Activated T-cell treated with anti-CD3 and anti-CD28 coated beads, Interleukin-2, amount 50 U/mL, for 4 hours (primary cell): ENCODE measurements at regions not wholly inside any gene's neighbourhood (a gene's known extent, or its start where the extent isn't known, plus 50 kb on each side); places are given as distances from the start of the nearest gene placed in this dataset.

Experiments
- ATAC-seq, 2 donors: fragments of 200-7000 bp; cut with Tn5 transposase; one replicate each; pipeline ENCODE4 v1.10.0; 2021
- DNase-seq: peaks from one replicate; pipeline ENCODE4 v3.0.0-alpha.2; 2020
- H3K27me3 Mint-ChIP-seq: one replicate; pipeline ENCODE4 v1.8.0; 2021; ENCODE audit warnings: low read depth, mixed read lengths
- H3K36me3 Mint-ChIP-seq: one replicate; pipeline ENCODE4 v1.8.0; 2022; ENCODE audit warnings: mixed read lengths; ENCODE audit not compliant: insufficient read depth
- H3K4me1 Mint-ChIP-seq: one replicate; pipeline ENCODE4 v1.8.0; 2021; ENCODE audit warnings: low read depth, mixed read lengths
- H3K4me3 Mint-ChIP-seq: one replicate; pipeline ENCODE4 v1.8.0; 2021; ENCODE audit warnings: mild to moderate bottlenecking, moderate library complexity, mixed read lengths
- H3K9me3 Mint-ChIP-seq: one replicate; pipeline ENCODE4 v1.8.0; 2021; ENCODE audit warnings: mixed read lengths

DNA sequence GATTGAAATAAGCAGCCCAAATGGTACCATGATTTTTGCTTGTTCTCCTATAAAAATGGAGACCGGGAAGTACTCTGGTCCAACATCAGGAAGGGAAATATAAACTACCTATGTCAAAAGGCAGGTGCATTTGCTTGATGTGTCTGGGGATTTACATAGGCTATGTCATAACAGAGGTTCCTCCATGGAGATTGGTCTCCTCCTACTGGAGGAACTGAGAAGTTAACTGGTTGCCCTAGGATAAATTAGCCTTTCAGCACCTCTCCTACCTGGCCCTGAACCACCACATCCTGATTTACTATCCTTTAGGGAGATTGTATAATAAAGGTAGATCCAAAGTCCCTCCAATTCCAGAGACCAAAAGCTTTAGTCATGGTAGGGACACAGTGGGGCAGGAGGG is 1109.3 kb upstream of the B3GALT2 start:
- peaks cover 41% of the 10 kb centered on the region for H3K4me1 Mint-ChIP-seq
- DNase-seq (no peak), ATAC-seq (peak; percentile 78 to 91)
- H3K9me3 Mint-ChIP-seq, result no peaks in the 10 kb centered on the region
- no peak overlapping the region for H3K4me3 Mint-ChIP-seq
- H3K27me3 Mint-ChIP-seq, result no peaks in the 10 kb centered on the region
- H3K36me3 Mint-ChIP-seq, result no peaks in the 10 kb centered on the region

GRCh38 chr1:194293851-194294405 is 1107.5 kb upstream of the B3GALT2 start:
- no peak for DNase-seq
- no peak for ATAC-seq
- Mint-ChIP-seq H3K36me3 (no peaks in the 10 kb centered on the region), H3K9me3 (no peaks in the 10 kb centered on the region), H3K27me3 (no peaks in the 10 kb centered on the region), H3K4me1 (peaks cover 53% of the 10 kb centered on the region), H3K4me3 (no peak overlapping the region)

DNA sequence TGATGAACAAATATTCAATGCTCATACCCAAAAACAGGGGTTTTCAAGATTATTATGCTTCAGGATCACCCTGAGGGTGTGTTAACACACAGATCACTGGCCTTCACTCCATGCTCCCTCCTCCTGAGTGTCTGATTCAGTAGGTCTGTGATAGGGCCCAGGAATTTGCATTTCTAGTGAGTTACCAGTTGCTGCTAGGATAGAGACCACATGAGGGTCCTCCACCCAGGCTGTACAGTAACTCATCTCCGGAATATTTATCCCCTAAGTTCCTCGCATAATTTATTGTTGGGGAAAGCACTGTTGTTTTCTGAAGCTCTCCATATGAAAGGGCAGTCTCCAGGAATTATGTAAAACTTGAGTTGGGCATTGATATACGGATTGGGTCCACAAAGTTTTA is 1106.6 kb upstream of the B3GALT2 start:
- Mint-ChIP-seq H3K27me3 (no peaks in the 10 kb centered on the region), H3K9me3 (no peaks in the 10 kb centered on the region), H3K4me1 (peaks cover 51% of the 10 kb centered on the region), H3K36me3 (no peaks in the 10 kb centered on the region), H3K4me3 (no peak overlapping the region)
- no peak for ATAC-seq
- no peak for DNase-seq

DNA sequence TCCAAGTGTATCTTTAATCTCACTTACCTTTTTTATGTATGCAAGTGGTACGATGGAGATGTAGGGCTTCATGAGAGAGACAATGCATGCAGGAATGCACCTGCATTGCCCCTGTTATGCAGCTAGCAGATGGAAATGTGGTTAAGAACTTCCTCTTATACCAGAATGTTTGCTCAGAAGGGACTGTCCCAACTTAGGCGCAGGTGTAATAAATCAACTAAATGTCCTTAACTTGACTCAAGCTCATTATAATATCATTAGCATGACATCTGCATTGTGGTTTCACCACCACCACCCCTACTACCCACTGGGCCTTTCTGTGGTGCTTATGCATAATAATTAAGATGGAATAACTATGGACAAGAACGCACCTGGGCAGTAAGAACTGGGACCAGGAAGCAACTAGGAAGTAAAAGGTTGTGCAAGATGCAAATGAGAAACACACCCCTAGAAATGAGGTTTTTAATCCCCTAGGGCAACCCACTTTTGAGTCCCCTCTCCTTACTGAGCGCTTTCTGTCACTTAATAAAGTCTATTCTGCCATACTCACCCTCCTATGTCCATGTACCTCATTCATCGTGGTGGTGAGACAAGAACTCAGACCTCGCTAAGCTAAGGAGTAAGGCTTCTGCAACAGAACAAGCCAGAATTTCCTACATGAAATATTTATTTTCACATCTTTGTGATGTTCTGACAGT is 1103.3 kb upstream of the B3GALT2 start:
- peak; percentile 21 for DNase-seq
- ATAC-seq, result peak; percentile 87 to 95
- peak overlapping the region; percentile 66 for H3K4me3 Mint-ChIP-seq
- peaks cover 37% of the 10 kb centered on the region for H3K4me1 Mint-ChIP-seq
- no peaks in the 10 kb centered on the region for H3K9me3 Mint-ChIP-seq
- no peaks in the 10 kb centered on the region for H3K27me3 Mint-ChIP-seq
- no peaks in the 10 kb centered on the region for H3K36me3 Mint-ChIP-seq

GRCh38 chr1:194288238-194288637 is 1101.8 kb upstream of the B3GALT2 start:
- peaks cover 34% of the 10 kb centered on the region for H3K4me1 Mint-ChIP-seq
- ATAC-seq (no peak), DNase-seq (no peak)
- H3K4me3 Mint-ChIP-seq, result peak overlapping the region; percentile 41
- H3K36me3 Mint-ChIP-seq, result peaks cover 1% of the 10 kb centered on the region
- H3K27me3 Mint-ChIP-seq, result no peaks in the 10 kb centered on the region
- peaks cover 4% of the 10 kb centered on the region for H3K9me3 Mint-ChIP-seq

- H3K4me3 Mint-ChIP-seq, result no peak overlapping the region
- DNase-seq, result no peak
- peaks cover 4% of the 10 kb centered on the region for H3K9me3 Mint-ChIP-seq
- H3K36me3 Mint-ChIP-seq, result peaks cover 8% of the 10 kb centered on the region
- H3K4me1 Mint-ChIP-seq, result peaks cover 15% of the 10 kb centered on the region
- no peak for ATAC-seq
- H3K27me3 Mint-ChIP-seq, result no peaks in the 10 kb centered on the region
These were observed 1095.0 kb upstream of the B3GALT2 start for GRCh38 chr1:194281376-194281775.

DNA sequence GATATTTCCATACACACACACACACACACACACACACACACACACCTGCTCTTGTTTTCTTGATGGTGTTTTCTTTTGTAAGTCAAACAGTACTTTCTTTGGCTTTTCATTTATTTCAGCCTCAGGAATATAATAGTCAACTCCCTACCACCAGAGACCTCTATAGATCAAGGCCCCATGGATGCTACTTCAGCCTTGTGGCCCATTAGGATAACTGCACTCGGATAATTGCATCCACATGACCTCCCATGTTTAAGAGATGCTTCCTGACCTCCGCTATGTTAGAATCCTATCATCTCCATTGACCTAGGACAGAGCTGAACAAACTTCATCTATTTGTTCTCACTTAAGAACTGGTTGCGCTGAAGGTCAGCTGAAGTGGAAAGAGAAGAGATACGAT is 1094.0 kb upstream of the B3GALT2 start:
- peaks cover 8% of the 10 kb centered on the region for H3K36me3 Mint-ChIP-seq

GRCh38 chr1:194279975-194280374 is 1093.6 kb upstream of the B3GALT2 start:
- Mint-ChIP-seq H3K4me3 (no peak overlapping the region), H3K36me3 (peaks cover 8% of the 10 kb centered on the region), H3K4me1 (peaks cover 10% of the 10 kb centered on the region), H3K27me3 (no peaks in the 10 kb centered on the region), H3K9me3 (peaks cover 4% of the 10 kb centered on the region)
- DNase-seq, result no peak
- ATAC-seq, result no peak

More for the DNA sequence above, 1094.0 kb upstream of the B3GALT2 start:
- peaks cover 10% of the 10 kb centered on the region for H3K4me1 Mint-ChIP-seq
- H3K27me3 Mint-ChIP-seq, result no peaks in the 10 kb centered on the region
- no peak overlapping the region for H3K4me3 Mint-ChIP-seq
- H3K9me3 Mint-ChIP-seq, result peaks cover 4% of the 10 kb centered on the region
- DNase-seq (no peak), ATAC-seq (no peak)

- DNase-seq (no peak), ATAC-seq (no peak)
- Mint-ChIP-seq H3K27me3 (no peaks in the 10 kb centered on the region), H3K9me3 (no peaks in the 10 kb centered on the region), H3K4me3 (no peak overlapping the region), H3K4me1 (peaks cover 8% of the 10 kb centered on the region), H3K36me3 (peaks cover 6% of the 10 kb centered on the region)
These were observed 1091.5 kb upstream of the B3GALT2 start for GRCh38 chr1:194277927-194278326.

DNA sequence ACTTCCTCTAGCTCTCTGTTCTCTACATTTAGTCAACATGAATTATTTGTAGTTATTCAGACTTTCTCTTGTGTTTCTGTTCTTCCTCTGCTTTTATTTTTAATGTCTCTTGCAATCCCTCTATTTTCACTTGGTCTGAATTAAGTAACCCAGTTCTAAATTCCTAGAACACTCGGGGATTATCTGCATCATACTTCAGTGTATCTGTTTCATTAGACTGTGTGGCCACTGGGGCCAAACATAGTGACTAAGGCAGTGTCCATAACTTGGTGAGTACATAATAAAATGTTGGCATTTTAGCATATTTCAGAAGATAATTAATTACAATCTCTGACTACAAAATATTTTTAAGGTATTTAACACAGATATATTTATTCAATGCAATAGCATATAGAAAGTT is 1087.2 kb upstream of the B3GALT2 start:
- Mint-ChIP-seq H3K4me1 (no peaks in the 10 kb centered on the region), H3K4me3 (no peak overlapping the region), H3K36me3 (peaks cover 5% of the 10 kb centered on the region), H3K27me3 (no peaks in the 10 kb centered on the region), H3K9me3 (no peaks in the 10 kb centered on the region)
- no peak for DNase-seq
- ATAC-seq, result no peak

- ATAC-seq, result no peak
- Mint-ChIP-seq H3K36me3 (peaks cover 1% of the 10 kb centered on the region), H3K9me3 (no peaks in the 10 kb centered on the region), H3K27me3 (no peaks in the 10 kb centered on the region), H3K4me1 (no peaks in the 10 kb centered on the region), H3K4me3 (no peak overlapping the region)
- DNase-seq, result no peak
These were observed 1082.4 kb upstream of the B3GALT2 start for GRCh38 chr1:194268839-194269238.

DNA sequence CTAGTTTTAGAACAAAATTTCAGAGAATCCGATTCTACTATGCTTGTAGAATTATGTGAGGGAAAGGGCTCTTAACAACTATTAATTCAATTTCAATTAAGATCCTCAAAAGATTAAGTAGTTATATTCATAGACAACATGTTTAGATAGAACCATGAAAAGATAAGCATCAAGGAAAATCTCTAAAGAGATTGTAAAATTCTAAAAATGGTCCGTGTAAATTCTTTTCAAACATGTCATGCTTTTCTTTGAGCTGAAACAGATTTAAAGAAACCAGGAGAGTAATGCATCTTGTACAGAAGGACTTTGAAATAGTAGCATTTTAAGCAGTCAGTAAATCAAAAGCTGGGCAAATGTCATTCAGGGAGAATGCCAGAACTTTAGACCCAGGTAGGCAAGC is 1080.6 kb upstream of the B3GALT2 start:
- no peak overlapping the region for H3K4me3 Mint-ChIP-seq
- DNase-seq (no peak), ATAC-seq (no peak)
- H3K36me3 Mint-ChIP-seq, result peaks cover 4% of the 10 kb centered on the region
- H3K27me3 Mint-ChIP-seq, result no peaks in the 10 kb centered on the region
- H3K9me3 Mint-ChIP-seq, result peaks cover 10% of the 10 kb centered on the region
- no peaks in the 10 kb centered on the region for H3K4me1 Mint-ChIP-seq

DNA sequence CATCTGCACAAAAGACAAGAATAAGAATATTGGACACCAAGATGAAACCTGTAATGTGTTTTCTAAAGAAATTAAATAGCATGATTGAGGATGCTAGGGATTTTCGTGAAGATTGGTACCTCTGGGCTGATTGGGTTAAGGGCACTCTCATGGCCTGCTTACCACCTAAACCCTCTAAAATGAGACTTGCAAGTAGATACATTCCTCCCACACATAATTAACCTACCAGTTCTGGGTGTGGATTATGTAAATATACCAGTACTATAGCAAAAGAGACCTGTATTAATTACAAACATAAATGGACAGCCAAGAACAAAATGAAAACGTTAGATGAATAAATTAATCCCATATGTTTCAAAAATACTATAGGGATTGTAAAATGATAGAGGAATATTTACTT is 1069.6 kb upstream of the B3GALT2 start:
- Mint-ChIP-seq H3K4me3 (no peak overlapping the region), H3K9me3 (no peaks in the 10 kb centered on the region), H3K36me3 (no peaks in the 10 kb centered on the region), H3K4me1 (no peaks in the 10 kb centered on the region), H3K27me3 (no peaks in the 10 kb centered on the region)
- no peak for ATAC-seq
- DNase-seq, result no peak

DNA sequence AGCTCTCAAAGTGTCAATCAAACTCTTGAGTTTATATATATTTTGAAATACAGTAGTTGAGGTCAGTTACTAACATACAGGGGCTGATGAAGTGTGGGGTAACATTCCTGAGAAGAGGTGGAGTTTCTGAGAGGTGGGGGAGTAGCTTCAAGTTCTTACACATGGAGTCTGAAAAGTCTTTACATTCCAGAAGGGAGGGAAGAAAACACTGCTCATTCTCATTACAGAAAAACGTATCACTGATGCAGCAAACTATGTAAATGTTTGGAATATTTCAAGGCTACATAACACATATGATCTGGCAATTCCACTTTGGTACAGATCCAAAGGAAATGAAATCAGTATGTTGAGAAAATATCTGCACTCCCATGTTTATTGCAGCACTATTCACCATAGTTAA is 1065.8 kb upstream of the B3GALT2 start:
- no peaks in the 10 kb centered on the region for H3K27me3 Mint-ChIP-seq
- H3K9me3 Mint-ChIP-seq, result no peaks in the 10 kb centered on the region
- H3K36me3 Mint-ChIP-seq, result no peaks in the 10 kb centered on the region
- no peak for DNase-seq
- no peaks in the 10 kb centered on the region for H3K4me1 Mint-ChIP-seq
- H3K4me3 Mint-ChIP-seq, result no peak overlapping the region
- ATAC-seq, result no peak

- no peaks in the 10 kb centered on the region for H3K27me3 Mint-ChIP-seq
- no peaks in the 10 kb centered on the region for H3K9me3 Mint-ChIP-seq
- peaks cover 3% of the 10 kb centered on the region for H3K4me1 Mint-ChIP-seq
- ATAC-seq, result no peak
- DNase-seq, result no peak
- H3K4me3 Mint-ChIP-seq, result no peak overlapping the region
- H3K36me3 Mint-ChIP-seq, result no peaks in the 10 kb centered on the region
These were observed 1054.8 kb upstream of the B3GALT2 start for GRCh38 chr1:194241215-194241614.
